GM12865 (cell line): ENCODE measurements at regions not wholly inside any gene's neighbourhood (a gene's known extent, or its start where the extent isn't known, plus 50 kb on each side); places are given as distances from the start of the nearest gene placed in this dataset.

Source experiments
- DNase-seq: peaks from one replicate; pipeline ENCODE4 v3.0.0; 2010; ENCODE audit warnings: low read depth
- H3K4me3 ChIP-seq: 2 replicates; pipeline ENCODE4 v1.5.1; 2011; ENCODE audit warnings: mild to moderate bottlenecking, low read depth, low read length, control low read depth
- TF ChIP-seq, protein P1 (sequence below): IDR thresholded peaks from 2 replicates; pipeline ENCODE4 v1.5.1; 2011; ENCODE audit warnings: low read length, control low read depth, low read depth, inconsistent platforms; ENCODE audit not compliant: insufficient read depth; ENCODE audit errors: missing control alignments

GRCh38 chr10:108902619-108903285, 1020.6 kb downstream of the XPNPEP1 start:
- H3K4me3 ChIP-seq, result no peak overlapping the region
- peak; percentile 6 for DNase-seq
- TF ChIP-seq, protein P1, sequence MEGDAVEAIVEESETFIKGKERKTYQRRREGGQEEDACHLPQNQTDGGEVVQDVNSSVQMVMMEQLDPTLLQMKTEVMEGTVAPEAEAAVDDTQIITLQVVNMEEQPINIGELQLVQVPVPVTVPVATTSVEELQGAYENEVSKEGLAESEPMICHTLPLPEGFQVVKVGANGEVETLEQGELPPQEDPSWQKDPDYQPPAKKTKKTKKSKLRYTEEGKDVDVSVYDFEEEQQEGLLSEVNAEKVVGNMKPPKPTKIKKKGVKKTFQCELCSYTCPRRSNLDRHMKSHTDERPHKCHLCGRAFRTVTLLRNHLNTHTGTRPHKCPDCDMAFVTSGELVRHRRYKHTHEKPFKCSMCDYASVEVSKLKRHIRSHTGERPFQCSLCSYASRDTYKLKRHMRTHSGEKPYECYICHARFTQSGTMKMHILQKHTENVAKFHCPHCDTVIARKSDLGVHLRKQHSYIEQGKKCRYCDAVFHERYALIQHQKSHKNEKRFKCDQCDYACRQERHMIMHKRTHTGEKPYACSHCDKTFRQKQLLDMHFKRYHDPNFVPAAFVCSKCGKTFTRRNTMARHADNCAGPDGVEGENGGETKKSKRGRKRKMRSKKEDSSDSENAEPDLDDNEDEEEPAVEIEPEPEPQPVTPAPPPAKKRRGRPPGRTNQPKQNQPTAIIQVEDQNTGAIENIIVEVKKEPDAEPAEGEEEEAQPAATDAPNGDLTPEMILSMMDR, result no peak

- DNase-seq, result no peak
- TF ChIP-seq, protein P1, result no peak
These were observed 1021.3 kb downstream of the XPNPEP1 start for GRCh38 chr10:108901781-108902618.

DNA sequence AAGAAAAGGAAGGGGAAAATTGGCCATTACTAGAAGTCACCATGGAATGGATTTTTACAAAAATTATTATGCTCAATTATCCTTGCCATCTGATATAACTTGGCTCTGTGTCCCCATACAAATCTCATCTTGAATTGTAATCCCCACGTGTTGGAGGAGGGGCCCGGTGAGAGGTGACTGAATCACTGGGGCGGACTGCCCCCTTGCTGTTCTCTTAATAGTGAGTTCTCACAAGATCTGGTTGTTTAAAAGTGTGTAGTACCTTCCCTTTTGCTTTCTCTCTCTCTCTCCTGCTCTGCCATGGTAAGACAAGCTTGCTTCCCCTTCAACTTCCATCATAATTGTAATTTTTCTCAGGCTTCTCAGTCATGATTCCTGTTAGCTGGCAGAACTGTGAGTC, 1023.6 kb downstream of the XPNPEP1 start:
- TF ChIP-seq, protein P1, result no peak
- DNase-seq, result no peak
- no peak overlapping the region for H3K4me3 ChIP-seq

More at GRCh38 chr10:108901781-108902618, 1021.3 kb downstream of the XPNPEP1 start:
- no peak overlapping the region for H3K4me3 ChIP-seq

DNA sequence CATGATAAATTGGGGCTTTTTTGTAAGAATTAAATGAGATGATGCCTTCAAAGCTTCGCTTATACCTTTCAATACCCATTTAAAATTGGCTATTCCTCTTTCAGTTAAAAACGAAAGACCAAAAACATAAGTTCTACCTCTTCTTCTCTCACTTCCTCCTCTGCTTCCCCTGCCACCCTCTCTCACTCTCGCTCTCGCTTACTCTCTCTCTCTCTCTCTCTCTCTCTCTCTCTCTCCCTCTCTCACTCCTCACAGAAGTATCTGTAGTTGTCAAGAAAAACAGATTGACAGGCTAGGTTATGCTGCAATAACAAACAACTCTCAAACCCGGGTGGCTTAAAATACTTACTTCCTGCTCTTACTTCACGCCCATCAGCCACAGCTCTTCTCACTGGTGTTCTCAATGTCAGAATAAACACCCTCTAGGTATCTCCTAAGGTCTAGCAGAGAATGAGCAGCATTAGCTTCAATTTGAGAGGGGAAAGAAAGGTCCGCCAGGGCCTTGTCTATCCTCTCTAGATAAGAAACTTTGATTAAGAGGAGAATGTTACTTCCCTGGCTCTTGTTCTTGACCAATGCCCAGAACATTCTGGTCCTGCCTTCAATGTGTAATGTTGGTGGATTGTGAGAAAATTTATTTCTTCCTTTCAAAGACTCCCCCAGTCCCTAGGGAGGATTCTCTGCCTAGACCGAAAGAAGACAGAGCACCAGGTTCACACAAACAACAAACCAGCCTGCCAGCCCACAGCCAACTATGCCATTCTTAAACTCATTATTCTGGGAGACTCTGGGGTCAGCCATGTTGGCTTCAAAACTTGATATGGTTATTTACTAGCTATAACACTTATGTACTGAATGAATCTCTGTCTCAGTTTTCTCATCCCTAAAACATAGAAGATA, 1028.7 kb downstream of the XPNPEP1 start:
- peak; percentile 63 for DNase-seq
- H3K4me3 ChIP-seq, result no peak overlapping the region
- TF ChIP-seq, protein P1, result no peak

DNA sequence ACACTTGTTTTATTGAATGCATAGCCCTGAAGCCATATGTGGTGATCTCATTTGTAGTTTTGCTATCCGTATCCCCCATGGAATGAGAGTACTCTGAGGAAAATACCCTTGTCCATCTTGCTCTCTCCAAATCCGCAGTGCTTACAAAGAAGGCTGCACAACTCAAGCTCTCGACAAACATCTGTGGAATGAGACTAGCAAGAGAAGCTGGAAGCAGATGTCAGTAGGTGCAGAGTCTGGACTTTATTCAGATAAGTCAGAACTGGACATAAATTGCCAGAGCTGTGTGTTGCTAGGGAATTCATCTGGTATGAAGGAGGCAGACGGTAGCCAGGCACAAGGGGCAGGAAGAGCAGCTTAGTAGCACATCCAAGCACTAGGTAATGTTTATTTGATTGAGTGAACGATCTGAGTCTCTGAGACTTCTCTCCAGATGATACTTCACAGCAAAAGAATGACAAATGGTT, 1046.2 kb downstream of the XPNPEP1 start:
- DNase-seq, result no peak
- H3K4me3 ChIP-seq, result no peak overlapping the region

DNA sequence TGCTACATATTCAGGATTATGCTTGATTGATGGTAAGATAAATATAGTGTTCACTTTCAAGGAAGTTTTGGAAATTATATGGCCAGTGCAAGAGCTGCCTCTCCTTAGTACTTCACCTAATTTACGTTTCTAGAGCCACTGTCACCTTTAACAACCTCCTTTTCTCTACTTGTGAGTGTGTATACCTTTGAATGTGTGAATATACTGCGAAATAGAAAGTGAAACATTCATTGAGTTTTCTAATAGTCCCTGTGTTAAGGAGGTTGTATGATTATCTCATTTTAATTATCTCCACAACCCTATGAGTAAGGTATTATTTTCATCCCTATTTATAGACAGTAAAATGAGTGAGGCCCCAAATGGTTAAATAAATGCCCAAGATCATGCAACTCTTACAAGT, 1050.5 kb downstream of the XPNPEP1 start:
- TF ChIP-seq, protein P1, result no peak
- no peak overlapping the region for H3K4me3 ChIP-seq
- no peak for DNase-seq

More for the DNA sequence above, 1046.2 kb downstream of the XPNPEP1 start:
- TF ChIP-seq, protein P1, result no peak
